ENCODE measurements at regions not wholly inside any gene's neighbourhood (a gene's known extent, or its start where the extent isn't known, plus 50 kb on each side); places are given as distances from the start of the nearest gene placed in this dataset.

- no peaks in the 10 kb centered on the region for H3K79me2 ChIP-seq (ENCODE audit: low read depth)
- H3K9me2 ChIP-seq (ENCODE audit: insufficient read depth) = no peaks in the 10 kb centered on the region
- TF ChIP-seq CTCF (conservative IDR thresholded peaks at IDR 0.05) = no peak
- no peak for TF ChIP-seq EZH2 (IDR thresholded peaks at IDR 0.05; ENCODE audit: low read depth)
- ChIA-PET POLR2A (ENCODE audit: unreplicated experiment) (no interaction called here), CTCF (interaction anchor here (0.5 kb wide), 1 partner anchor 28 kb away, joined by 3 read pairs; no protein-coding TSS in a partner anchor)
- no peak overlapping the region for H2AFZ ChIP-seq
- no peak overlapping the region for H3K4me2 ChIP-seq
- H3F3A ChIP-seq (ENCODE audit: insufficient read depth, low read depth) = peaks cover 11% of the 10 kb centered on the region; the same call in 1 of the 2 replicates
- intact Hi-C loops (cut with micrococcal nuclease; ENCODE audit: unreplicated experiment) = no loop called here
- BruUV-seq (replicated peaks) = no TSS peak
- H4K20me1 ChIP-seq (ENCODE audit: insufficient read depth) = no peaks in the 10 kb centered on the region
- no peak overlapping the region for H3K4me3 ChIP-seq
- H3K4me1 ChIP-seq (replicated peaks; ENCODE audit: insufficient read depth) = peaks cover 17% of the 10 kb centered on the region
- no peaks in the 10 kb centered on the region for H3K36me3 ChIP-seq (ENCODE audit: low read depth)
- no peaks in the 10 kb centered on the region for H3K9me3 ChIP-seq (ENCODE audit: insufficient read depth, low read depth)
- DNase-seq = no peak
- no peak overlapping the region for H3K27ac ChIP-seq
- no peaks in the 10 kb centered on the region for H3K27me3 ChIP-seq (ENCODE audit: insufficient read depth, low read depth)
These were observed 90.0 kb upstream of the MYL10 start for GRCh38 chr7:101719123-101719470.

GRCh38 chr7:101720324-101720723, 91.2 kb upstream of the MYL10 start:
- Histone ChIP-seq H3K4me2 (no peak overlapping the region), H3K79me2 (ENCODE audit: low read depth) (no peaks in the 10 kb centered on the region), H3K36me3 (ENCODE audit: low read depth) (no peaks in the 10 kb centered on the region), H3K27ac (no peak overlapping the region), H3K4me1 (replicated peaks; ENCODE audit: insufficient read depth) (peaks cover 17% of the 10 kb centered on the region), H4K20me1 (ENCODE audit: insufficient read depth) (no peaks in the 10 kb centered on the region), H3K9me3 (ENCODE audit: insufficient read depth, low read depth) (no peaks in the 10 kb centered on the region), H3K4me3 (no peak overlapping the region), H3F3A (ENCODE audit: insufficient read depth, low read depth) (peaks cover 11% of the 10 kb centered on the region; the same call in 1 of the 2 replicates), H2AFZ (no peak overlapping the region), H3K9me2 (ENCODE audit: insufficient read depth) (no peaks in the 10 kb centered on the region), H3K27me3 (ENCODE audit: insufficient read depth, low read depth) (no peaks in the 10 kb centered on the region)
- intact Hi-C loops (cut with micrococcal nuclease; ENCODE audit: unreplicated experiment) = no loop called here
- CTCF ChIA-PET = no interaction called here
- no peak for TF ChIP-seq CTCF (conservative IDR thresholded peaks at IDR 0.05)
- no peak for TF ChIP-seq EZH2 (IDR thresholded peaks at IDR 0.05; ENCODE audit: low read depth)
- DNase-seq = no peak
- no TSS peak for BruUV-seq (replicated peaks)
- POLR2A ChIA-PET (ENCODE audit: unreplicated experiment) = no interaction called here

- H3K4me1 ChIP-seq (replicated peaks; ENCODE audit: insufficient read depth) = peaks cover 13% of the 10 kb centered on the region
- no peak overlapping the region for H3K27ac ChIP-seq
- H3K9me3 ChIP-seq (ENCODE audit: insufficient read depth, low read depth) = no peaks in the 10 kb centered on the region
- H3K79me2 ChIP-seq (ENCODE audit: low read depth) = no peaks in the 10 kb centered on the region
- no peak for TF ChIP-seq EZH2 (IDR thresholded peaks at IDR 0.05; ENCODE audit: low read depth)
- TF ChIP-seq CTCF (conservative IDR thresholded peaks at IDR 0.05) = no peak
- CTCF ChIA-PET = no interaction called here
- DNase-seq = no peak
- no peaks in the 10 kb centered on the region for H3K36me3 ChIP-seq (ENCODE audit: low read depth)
- no TSS peak for BruUV-seq (replicated peaks)
- H3K9me2 ChIP-seq (ENCODE audit: insufficient read depth) = no peaks in the 10 kb centered on the region
- no peak overlapping the region for H3K4me2 ChIP-seq
- H3K27me3 ChIP-seq (ENCODE audit: insufficient read depth, low read depth) = no peaks in the 10 kb centered on the region
- no peak overlapping the region for H3K4me3 ChIP-seq
- no peaks in the 10 kb centered on the region for H4K20me1 ChIP-seq (ENCODE audit: insufficient read depth)
- intact Hi-C loops (cut with micrococcal nuclease; ENCODE audit: unreplicated experiment) = no loop called here
- POLR2A ChIA-PET (ENCODE audit: unreplicated experiment) = no interaction called here
- H3F3A ChIP-seq (ENCODE audit: insufficient read depth, low read depth) = peaks cover 11% of the 10 kb centered on the region; the same call in 1 of the 2 replicates
- no peak overlapping the region for H2AFZ ChIP-seq
These were observed 93.2 kb upstream of the MYL10 start for GRCh38 chr7:101722247-101722646.
